DMS53 (cell line): ENCODE measurements at regions not wholly inside any gene's neighbourhood (a gene's known extent, or its start where the extent isn't known, plus 50 kb on each side); places are given as distances from the start of the nearest gene placed in this dataset.
A peak's percentile ranks its signal among the peaks of the same experiment; 100 is the strongest.
"Not testable (repeated sequence)": the region's sequence is repeated elsewhere in the genome, so short reads cannot be mapped to it uniquely, and the experiment has no call there.

Source experiments
- DNase-seq: peaks from one replicate; lab custom pipeline; 2025; lab: John Stamatoyannopoulos, UW

DNA sequence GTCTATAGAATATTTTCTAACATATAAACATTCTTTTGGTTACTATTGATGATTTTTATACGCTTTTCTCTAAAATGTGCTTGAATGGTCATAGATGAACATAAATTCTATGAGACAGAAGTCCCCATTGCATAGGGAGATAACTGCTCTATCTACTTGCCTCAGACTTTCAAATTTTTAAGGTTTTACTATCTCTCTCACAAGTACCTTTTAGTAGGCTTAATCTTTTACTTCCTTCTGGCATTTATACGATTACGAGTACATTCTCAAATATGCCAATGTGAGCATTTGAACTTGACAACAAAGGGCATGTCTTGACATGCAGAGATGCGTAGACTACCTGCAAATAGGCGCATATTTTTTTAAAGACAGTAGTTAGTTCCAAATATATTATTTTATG is 935.9 kb upstream of the LRATD1 start:
- no peak for DNase-seq

DNA sequence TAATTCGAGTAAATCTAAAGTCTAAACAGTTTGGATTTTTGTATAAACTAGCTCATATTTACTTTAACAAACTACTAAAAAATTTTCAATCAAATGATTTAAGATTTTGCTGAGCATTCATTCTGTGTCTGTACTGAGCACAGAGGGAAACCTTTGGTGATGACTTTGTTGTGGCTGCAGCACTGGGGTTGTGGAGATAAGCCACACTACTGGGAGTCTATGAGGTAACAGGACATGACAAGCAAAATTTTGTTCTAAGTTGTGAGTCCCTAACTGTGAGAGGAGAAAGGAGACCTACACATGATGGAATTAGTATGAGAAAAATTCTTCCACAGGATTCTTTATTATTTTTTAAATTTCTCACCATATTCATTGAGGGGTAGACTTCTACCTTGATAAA is 933.7 kb upstream of the LRATD1 start:
- DNase-seq = no peak

DNA sequence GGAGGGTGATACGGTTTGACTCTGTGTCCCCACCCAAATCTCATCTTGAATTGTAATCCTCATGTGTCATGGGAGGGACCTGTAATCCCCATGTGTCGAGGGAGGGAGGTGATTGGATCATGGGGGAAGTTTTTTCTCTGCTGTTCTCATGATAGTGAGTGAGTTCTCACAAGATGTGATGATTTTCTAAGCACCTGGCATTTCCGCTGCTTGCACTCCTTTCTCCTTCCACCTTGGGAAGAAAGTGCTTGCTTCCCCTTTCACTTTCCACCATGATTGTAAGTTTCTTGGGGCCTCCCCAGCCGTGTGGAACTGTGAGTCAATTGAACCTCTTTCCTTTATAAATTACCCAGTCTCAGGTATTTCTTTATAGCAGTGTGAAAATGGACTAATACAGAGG is 932.6 kb upstream of the LRATD1 start:
- not testable (repeated sequence) for DNase-seq

DNA sequence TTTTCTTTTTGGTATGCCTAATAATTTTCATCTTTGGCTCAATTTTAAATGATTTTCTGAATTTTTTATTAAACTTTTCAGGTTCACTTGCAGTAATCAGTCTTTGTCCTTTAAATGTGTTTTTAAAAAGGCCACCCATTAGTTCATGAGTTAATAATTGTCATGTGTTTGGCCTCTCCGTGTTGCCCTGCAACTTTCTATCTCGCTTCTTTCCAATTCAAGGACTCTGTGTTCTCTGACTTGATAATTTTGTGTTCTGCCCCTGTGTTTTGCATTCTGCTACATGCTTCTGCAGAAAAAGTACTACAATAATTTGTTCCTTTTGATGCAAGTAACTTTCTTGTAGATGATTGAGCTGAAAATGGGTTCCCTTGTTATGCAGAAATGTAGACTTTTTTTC is 921.4 kb upstream of the LRATD1 start:
- no peak for DNase-seq

DNA sequence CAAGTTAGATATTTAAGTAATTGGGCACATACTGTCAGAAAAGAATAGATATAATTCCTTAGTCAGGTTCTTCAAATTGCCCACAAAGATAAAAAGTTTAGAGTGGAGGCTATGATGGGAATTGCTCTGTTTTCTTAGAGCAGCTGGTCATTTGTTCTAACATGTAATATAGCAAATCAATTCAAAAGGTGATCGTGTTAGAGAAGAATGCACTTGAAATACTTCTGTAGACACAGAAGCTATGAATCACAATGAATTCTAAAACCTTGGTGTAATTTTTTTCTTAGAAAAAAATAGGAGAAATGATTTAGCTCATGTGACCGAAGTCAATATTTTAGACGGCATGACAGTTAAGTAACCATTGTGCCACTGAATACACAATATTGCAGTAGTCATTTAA is 918.1 kb upstream of the LRATD1 start:
- peak; percentile 0 for DNase-seq

DNA sequence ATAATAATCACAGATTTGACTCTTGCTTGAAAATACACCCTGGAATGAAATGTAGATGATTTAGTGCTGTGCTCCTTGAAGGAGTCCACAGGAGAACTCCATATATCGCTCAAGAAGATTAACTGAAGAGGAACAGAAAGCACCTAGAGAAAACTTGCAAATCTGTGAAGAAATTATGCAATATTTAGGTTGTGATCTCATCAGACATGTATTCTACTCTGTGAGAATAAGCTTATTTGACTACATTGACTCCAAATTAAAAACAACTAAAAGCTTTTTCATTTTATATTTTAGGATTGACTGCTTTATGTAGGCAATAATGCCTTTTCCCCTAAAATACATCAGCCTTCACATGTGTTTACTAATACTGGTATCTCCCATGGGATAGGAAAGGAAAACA is 906.6 kb upstream of the LRATD1 start:
- no peak for DNase-seq

DNA sequence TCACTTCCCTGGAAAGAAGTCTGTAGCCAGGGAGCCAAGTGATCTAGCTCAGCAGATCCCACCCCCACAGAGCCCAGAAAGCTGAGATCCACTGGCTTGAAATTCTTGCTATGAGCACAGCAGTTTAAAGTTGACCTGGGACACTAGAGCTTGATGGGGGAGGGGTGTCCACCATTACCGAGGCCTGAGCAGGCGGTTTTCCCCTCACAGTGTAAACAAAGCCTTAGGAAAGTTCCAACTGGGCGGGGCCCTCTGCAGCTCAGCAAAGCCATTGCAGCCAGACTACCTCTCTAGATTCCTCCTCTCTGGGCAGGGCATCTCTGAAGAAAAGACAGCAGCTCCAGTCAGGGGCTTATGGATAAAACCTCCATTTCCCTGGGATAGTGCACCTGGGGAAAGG is 887.2 kb upstream of the LRATD1 start:
- DNase-seq = peak; percentile 40

DNA sequence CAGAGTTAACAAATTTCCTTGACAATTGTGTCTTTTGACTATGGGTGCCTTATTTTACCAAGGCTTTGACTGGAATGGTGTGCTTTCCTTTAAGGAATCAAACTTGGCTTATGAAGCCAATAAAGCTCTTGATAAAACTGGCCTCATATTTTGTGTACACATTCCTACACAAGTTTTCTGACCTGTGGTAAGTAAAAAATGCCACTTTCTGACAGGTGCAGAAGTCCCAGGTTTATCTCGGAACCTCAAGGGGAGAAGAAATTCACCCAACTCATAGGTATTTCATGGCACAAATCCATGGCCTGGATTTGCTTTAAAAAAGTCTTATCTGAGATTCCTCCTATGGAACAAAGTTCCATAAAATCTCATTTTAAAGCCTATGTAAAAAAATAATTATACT is 880.6 kb upstream of the LRATD1 start:
- DNase-seq = no peak

DNA sequence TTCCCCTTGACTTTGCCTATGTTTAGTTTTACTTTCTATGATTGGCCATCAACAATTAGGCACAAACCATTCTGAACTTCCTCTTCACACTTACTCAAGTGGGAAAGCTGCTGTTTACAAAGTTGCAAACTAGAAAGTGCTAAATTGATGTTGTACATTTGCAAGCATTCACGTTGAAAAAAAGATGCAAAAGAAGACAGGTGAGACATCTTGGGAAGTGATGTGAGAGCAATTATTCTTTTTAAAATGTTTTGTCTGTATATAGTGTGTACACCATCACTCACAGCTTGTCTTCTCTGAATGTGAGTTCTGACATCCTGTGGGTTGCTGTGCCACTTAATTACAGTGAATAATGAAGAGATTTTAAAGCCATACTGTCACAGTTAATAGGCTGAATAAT is 874.1 kb upstream of the LRATD1 start:
- DNase-seq = no peak

DNA sequence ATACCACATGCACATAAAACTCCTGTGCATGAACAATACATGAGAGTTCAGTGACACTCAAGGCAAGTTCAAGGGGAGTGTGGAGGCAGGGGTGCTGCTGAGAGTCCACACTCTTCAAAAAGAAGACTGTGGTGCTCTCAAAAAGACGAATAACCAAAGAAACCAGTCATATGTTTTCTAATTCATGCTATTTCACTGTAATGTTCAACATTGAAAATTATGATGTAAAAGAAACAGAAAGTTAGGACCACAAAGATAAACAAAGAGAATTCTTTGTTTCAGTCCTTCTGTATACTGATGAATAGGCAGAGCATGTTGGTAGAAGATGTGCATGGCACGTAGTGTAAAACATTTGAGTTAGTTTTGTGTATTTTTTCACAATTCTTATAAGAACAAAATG is 864.2 kb upstream of the LRATD1 start:
- no peak for DNase-seq

DNA sequence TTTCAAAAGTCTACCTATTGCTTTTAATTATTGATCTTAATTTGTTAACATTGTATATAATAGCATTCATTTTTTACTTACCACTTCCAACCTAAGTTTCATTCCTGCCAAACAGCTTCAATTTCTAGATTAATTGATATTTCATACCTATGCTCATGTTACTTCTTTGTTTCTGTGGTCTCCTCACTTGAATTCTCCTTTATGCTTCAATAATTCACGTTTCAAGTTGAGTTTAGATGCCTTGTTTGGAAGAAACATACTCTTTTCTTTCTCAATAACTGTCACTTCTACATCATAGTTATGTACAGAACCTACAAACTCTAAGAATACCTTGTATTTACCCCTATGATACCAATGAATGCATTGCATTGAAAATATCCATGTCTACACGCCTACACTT is 862.2 kb upstream of the LRATD1 start:
- no peak for DNase-seq

DNA sequence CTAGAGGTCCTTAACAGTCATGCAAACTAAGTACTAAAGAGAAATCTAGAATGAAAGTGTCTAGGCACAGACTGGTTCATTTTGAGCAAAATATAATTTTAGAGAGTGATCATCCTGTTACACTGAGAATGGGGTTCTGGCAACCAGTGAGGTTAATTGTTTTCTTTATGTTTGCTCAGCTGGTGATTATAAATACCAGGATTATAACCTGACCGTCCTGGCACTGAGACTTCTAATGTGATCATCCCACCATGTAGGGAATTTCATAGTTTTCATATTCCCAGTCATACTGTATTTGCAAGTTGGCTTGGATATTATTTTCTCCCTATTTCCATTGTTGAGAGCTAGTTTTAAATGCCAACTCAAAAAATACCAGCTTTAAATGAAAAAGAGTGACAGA is 852.5 kb upstream of the LRATD1 start:
- DNase-seq = peak; percentile 41

DNA sequence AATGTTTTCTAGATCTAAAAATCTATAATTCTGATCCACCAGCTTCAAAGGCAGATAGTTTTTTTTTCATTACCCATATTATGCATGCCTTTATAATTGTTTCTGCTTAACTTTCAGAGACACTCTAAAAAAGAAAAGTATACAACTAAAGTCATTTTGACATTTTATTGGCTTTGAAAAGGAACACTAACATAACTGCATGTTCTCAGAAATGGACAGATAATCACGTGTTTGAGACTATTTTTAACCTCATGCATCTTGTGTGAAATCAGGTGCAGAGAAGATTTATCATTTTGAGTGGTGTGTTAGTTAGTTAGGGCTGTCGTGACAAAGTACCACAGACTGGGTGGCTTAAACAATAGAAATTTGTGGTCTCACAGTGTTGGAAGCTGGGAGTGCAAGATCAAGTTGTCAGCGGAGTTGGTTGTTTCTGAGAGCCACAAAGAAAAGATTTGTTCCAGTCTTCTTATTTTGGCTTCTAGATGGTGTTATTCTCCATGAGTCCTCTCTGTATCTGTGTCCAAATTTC is 841.4 kb upstream of the LRATD1 start:
- no peak for DNase-seq

DNA sequence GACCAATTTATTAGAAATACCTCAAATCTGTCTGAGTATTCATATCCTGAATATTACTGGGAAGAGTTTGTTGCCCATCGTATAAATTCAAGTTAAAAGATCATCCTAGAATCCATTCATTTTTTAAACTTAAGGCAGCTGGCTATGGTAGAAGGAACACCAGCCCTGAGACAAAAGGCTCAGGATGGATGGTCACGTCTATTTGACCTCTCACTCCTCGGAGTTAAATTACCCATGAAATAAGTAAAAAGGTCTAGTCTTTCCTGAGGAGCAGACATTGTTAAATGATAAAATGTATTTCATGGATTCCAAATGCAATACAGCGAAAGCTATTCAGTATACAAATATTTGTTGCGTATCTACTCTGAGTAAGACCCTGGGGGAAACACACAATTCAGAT is 826.0 kb upstream of the LRATD1 start:
- no peak for DNase-seq

DNA sequence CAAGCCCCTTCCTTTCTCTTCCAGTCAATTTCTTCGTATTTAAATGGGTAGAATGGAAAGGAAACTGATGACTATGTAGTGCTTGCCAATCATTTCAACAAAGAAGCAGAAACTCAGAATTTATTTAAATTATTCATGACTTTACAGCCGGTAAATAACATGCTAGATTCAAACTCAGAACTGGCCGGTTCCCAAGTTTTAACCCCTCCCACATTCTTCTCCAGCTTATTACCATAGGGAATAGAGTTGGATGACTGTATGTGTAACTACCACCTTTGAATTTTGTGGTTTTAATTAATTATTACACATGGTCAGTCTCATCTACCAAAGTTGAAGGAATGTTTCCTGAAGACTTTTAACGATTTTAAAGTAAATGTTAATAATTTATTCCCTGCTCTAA is 819.3 kb upstream of the LRATD1 start:
- DNase-seq = no peak

DNA sequence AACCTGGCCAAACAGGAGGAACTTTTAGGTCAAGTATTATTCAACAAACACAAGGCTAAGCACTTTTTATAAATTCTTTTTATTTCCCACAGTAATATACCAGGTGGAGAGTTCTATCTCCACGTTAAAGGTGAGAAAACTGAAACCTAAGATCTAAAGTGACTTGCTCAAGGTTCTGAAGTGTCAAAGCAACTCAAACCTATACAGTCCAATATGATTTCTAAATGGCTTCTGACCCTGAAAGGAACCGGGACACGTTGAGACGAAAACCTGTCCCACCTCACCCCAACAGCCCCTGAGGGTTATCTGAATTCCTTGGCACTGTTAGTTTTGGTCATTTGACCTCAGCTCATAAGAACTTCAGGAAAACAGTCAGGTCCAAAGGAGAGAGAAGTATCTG is 814.5 kb upstream of the LRATD1 start:
- no peak for DNase-seq

DNA sequence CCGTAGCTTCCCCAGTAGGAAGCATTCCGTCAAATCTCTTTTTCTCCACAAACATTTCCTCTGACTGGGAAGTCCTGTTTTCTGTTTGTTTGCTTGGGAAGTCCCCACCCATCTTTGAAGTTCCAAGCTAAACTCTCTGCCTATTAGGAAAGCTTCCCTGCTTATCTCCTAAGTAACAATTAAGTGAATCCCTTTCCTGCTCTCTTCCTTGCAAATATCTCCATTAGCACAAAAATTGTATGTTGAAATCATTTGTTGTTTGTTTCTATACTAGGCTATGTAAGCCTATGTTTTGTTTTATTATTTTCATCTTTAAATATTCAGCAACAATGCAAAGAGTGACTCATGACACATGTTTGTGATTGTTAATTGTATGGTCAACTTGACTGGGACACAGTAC is 812.6 kb upstream of the LRATD1 start:
- no peak for DNase-seq

DNA sequence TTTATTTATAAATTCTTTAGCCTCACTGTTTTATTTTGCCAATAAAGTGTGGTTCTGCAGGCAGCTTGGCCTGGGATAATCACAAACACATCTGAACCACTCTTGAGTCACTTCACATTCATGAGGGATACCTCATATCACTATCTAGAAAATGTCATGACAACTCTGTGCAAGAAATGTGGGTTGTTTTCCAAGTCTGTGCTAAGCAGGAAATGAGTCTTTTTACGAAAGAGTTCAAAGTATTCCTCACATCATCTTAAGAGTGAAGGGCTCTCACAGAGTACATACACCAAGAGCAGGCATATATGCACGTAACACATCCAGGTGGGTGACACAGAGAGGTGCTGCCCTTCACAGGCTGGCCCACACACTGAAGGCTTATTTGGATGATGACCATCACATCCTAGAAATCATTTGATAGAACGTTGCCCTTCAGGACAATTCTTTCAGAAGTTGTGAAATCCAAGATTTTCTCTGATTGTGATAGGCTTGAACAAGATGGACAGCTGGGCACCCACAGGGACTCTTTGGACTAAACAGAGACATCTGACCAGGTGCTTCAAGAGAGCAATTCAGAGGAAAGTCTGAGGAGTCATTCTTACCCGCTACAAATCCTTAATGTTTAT is 811.1 kb upstream of the LRATD1 start:
- no peak for DNase-seq

DNA sequence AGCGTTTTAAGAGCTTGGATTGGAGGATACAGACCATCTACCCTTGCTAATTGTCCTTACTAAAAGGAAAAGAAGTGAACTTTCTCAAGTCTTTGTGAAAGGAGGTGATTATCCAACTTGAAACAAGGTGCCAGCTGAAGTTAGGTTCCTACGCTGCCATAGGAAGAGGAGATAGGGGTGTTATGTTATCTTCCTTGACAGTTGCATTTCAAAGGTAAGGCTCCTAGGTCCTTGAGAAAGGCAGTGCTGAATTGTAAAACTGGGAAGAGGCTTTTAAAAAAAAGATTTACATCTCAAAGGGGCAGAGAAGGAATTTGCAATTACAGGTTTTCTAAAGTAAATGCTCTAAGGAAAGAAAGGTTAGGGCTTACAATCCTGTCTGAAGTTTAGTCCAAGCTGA is 810.2 kb upstream of the LRATD1 start:
- DNase-seq = no peak

DNA sequence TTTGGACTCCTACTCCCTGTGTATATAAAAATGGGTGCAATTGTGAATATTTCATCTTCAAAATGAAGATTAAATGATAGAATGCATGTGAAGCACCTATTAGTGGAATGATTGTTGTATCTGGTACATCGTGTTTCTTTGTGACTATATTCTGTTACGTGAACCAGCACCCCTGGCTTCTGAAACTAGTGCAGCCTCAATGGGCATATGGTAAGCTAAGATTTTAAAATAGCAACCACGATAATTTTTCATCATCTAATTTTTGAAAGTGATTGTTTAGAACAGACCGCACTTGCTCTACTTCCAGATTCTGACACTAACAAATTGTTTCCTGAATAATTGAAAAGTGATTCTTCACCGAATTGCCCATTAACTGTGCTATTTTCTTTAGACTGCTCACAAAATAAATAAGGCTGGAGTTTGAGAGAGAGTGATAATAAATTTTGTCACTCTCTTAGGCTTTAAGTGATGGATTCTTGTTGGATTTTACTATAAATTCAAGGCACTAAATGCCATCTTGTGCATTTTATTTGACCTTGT is 806.1 kb upstream of the LRATD1 start:
- no peak for DNase-seq

DNA sequence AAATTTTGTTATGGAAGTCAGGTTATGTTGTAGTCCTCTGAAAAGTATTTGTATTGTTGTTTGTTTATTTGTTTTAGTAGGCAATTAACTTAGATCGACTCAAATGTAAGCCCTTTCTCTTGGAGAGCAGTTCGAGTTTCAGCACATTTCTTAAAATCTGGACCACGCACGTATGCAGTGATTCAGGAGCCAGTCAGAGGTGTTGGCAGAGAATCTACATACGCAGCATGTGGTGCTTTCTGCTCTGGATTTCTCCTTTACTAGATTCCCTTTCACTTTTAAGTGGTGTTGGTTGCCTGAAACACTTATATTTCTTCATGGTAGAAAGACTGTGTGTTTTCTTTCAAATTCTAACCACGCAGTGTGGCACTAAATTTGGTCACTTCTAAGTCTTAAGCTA is 773.9 kb upstream of the LRATD1 start:
- DNase-seq = no peak

DNA sequence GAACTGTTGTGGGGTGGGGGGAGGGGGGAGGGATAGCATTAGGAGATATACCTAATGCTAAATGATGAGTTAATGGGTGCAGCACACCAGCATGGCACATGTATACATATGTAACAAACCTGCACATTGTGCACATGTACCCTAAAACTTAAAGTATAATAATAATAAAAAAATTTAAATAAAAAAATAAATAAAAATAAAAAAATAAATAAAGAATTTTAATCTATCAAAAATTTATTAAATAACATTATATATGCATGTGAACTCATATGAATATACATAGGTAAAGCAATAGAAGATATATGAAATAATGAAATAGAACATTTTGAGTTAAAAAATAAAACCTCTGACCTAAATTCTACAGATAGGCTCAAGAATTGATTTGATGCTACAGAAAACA is 764.2 kb upstream of the LRATD1 start:
- DNase-seq = not testable (repeated sequence)

DNA sequence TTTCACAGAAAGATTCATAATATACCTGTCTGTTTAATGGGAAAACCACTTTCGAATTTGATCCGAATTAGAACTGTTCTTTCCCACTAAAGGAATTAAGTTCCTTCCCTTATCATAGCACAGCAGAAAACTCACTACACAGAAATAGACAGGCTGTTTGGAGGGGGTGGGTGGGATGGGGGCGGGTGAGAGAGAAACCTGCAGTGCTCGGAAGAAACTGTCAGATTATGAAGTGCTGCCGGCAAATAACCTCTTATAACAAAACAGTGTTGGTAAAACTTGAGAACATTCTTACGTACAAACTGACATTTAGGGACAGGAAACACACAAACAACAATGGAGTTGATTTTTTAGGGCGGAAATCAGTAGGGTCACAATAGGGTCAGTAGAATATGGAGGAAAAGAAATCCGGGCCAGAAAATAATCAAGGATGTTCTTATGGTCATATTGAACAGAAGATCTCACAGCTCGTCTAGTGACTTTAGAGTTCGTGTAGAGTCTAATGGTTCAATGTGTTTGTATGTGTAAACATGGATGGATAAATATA is 756.0 kb upstream of the LRATD1 start:
- DNase-seq = no peak

DNA sequence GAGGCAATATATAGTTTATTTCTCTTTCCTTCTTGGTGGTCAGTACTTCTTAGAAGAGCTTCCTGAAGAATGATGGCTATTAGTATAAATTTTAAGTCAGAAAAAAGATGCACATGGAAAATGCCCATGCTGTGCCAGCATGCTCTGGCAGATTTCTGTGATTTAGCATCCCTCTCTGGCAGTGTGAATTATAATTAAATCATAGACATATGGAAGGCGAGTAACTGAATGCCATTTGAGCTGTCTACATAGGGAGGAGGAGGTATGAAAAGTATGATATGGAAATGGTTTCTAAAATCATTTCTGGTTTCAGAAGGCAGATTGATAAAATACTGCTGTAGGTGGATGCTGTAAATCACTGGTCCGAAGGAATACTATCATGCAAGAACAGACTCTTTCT is 754.9 kb upstream of the LRATD1 start:
- no peak for DNase-seq
